ENCODE measurements at regions not wholly inside any gene's neighbourhood (a gene's known extent, or its start where the extent isn't known, plus 50 kb on each side); places are given as distances from the start of the nearest gene placed in this dataset.
"Not testable (repeated sequence)": the region's sequence is repeated elsewhere in the genome, so short reads cannot be mapped to it uniquely, and the experiment has no call there.

DNA sequence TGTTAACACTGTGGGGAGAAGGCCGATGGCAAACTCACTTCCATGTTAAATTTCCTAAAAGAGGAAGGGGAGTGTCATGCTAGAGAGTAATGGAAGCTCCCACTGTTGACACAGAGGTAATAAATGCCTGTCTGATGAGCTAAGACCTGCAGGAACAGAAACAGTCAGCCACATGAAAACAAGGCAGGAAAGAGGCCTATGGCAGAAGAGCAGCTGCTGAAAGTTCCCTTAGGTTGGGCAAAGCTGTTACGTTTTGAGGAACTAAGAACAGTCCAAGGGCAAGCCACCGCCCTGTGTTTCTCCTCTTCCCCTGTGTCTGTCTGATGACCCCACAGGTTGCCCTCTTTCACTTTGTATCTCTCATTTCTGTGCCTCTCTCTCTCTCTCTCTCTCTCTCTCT, 422.6 kb downstream of the TMEM121 start:
- not testable (repeated sequence) for FAIRE-seq; H3K36me3 Mint-ChIP-seq (ENCODE audit: low read depth, unreplicated experiment)

GRCh38 chr14:105950364-105950892, 424.0 kb downstream of the TMEM121 start:
- DNase-seq (ENCODE audit: low read depth); H3K27me3 ChIP-seq (ENCODE audit: insufficient read depth, low read length); FAIRE-seq; H3K4me1 ChIP-seq (ENCODE audit: insufficient read depth, low read length); H3K36me3 Mint-ChIP-seq (ENCODE audit: low read depth, unreplicated experiment); H3K9ac ChIP-seq (ENCODE audit: low read length); H3K9me3 ChIP-seq (ENCODE audit: insufficient read depth, low read depth, low read length); H3K27me3 Mint-ChIP-seq (ENCODE audit: low read depth, unreplicated experiment); H3K79me2 ChIP-seq (ENCODE audit: insufficient read depth, low read length); H4K20me1 ChIP-seq (ENCODE audit: insufficient read depth, low read length); H2AFZ ChIP-seq (ENCODE audit: low read depth, low read length); H3K27ac ChIP-seq (ENCODE audit: low read depth, low read length); H3K4me3 Mint-ChIP-seq (ENCODE audit: unreplicated experiment); H3K4me2 ChIP-seq (ENCODE audit: low read length); H3K4me1 Mint-ChIP-seq (ENCODE audit: low read depth, unreplicated experiment); H3K4me3 ChIP-seq (ENCODE audit: insufficient read depth, low read depth, low read length); H3K36me3 ChIP-seq (ENCODE audit: insufficient read depth, low read length); H3K27ac Mint-ChIP-seq (ENCODE audit: unreplicated experiment): not testable (repeated sequence)
- H3K9me3 Mint-ChIP-seq (ENCODE audit: unreplicated experiment) = peaks cover 16% of the 10 kb centered on the region

More for the DNA sequence above, 422.6 kb downstream of the TMEM121 start:
- not testable (repeated sequence) for H3K4me1 Mint-ChIP-seq (ENCODE audit: low read depth, unreplicated experiment); H3K4me3 ChIP-seq (ENCODE audit: insufficient read depth, low read depth, low read length); H2AFZ ChIP-seq (ENCODE audit: low read depth, low read length); H4K20me1 ChIP-seq (ENCODE audit: insufficient read depth, low read length); H3K27ac ChIP-seq (ENCODE audit: low read depth, low read length); H3K4me1 ChIP-seq (ENCODE audit: insufficient read depth, low read length); H3K36me3 ChIP-seq (ENCODE audit: insufficient read depth, low read length); H3K4me3 Mint-ChIP-seq (ENCODE audit: unreplicated experiment); H3K79me2 ChIP-seq (ENCODE audit: insufficient read depth, low read length); H3K9ac ChIP-seq (ENCODE audit: low read length); H3K27ac Mint-ChIP-seq (ENCODE audit: unreplicated experiment); H3K9me3 ChIP-seq (ENCODE audit: insufficient read depth, low read depth, low read length); H3K27me3 ChIP-seq (ENCODE audit: insufficient read depth, low read length); DNase-seq (ENCODE audit: low read depth); H3K27me3 Mint-ChIP-seq (ENCODE audit: low read depth, unreplicated experiment); H3K4me2 ChIP-seq (ENCODE audit: low read length)
- H3K9me3 Mint-ChIP-seq (ENCODE audit: unreplicated experiment) = peaks cover 13% of the 10 kb centered on the region

- Histone ChIP-seq H4K20me1 (ENCODE audit: insufficient read depth, low read length) (no peaks in the 10 kb centered on the region), H3K4me2 (ENCODE audit: low read length) (no peak overlapping the region), H3K4me3 (ENCODE audit: insufficient read depth, low read depth, low read length) (no peak overlapping the region), H3K9me3 (ENCODE audit: insufficient read depth, low read depth, low read length) (peaks cover 9% of the 10 kb centered on the region), H3K27ac (ENCODE audit: low read depth, low read length) (no peak overlapping the region), H3K36me3 (ENCODE audit: insufficient read depth, low read length) (no peaks in the 10 kb centered on the region), H2AFZ (ENCODE audit: low read depth, low read length) (no peak overlapping the region), H3K27me3 (ENCODE audit: insufficient read depth, low read length) (no peaks in the 10 kb centered on the region), H3K4me1 (ENCODE audit: insufficient read depth, low read length) (no peaks in the 10 kb centered on the region), H3K9ac (ENCODE audit: low read length) (no peak overlapping the region), H3K79me2 (ENCODE audit: insufficient read depth, low read length) (no peaks in the 10 kb centered on the region)
- DNase-seq (ENCODE audit: low read depth) (no peak), FAIRE-seq (no peak)
- H3K4me1 Mint-ChIP-seq (ENCODE audit: low read depth, unreplicated experiment) = no peaks in the 10 kb centered on the region
- no peak overlapping the region for H3K27ac Mint-ChIP-seq (ENCODE audit: unreplicated experiment)
- peaks cover 12% of the 10 kb centered on the region for H3K9me3 Mint-ChIP-seq (ENCODE audit: unreplicated experiment)
- no peaks in the 10 kb centered on the region for H3K36me3 Mint-ChIP-seq (ENCODE audit: low read depth, unreplicated experiment)
- H3K27me3 Mint-ChIP-seq (ENCODE audit: low read depth, unreplicated experiment) = no peaks in the 10 kb centered on the region
- TF ChIP-seq EZH2 (IDR thresholded peaks at IDR 0.05; ENCODE audit: insufficient read depth, low read length) (no peak), CTCF (IDR thresholded peaks at IDR 0.05; ENCODE audit: insufficient read depth, low read depth, low read length) (no peak)
- H3K4me3 Mint-ChIP-seq (ENCODE audit: unreplicated experiment) = no peak overlapping the region
Observed at GRCh38 chr14:105951399-105951798, 425.0 kb downstream of the TMEM121 start.
